Muscle of leg (tissue), 3 donors: ENCODE measurements at regions not wholly inside any gene's neighbourhood (a gene's known extent, or its start where the extent isn't known, plus 50 kb on each side); places are given as distances from the start of the nearest gene placed in this dataset.
"Not testable (repeated sequence)": the region's sequence is repeated elsewhere in the genome, so short reads cannot be mapped to it uniquely, and the experiment has no call there.

Experiments used
- DNase-seq: peaks from one replicate; pipeline ENCODE4 v3.0.0; 2013
- H3K27ac ChIP-seq: one replicate; pipeline ENCODE4 v1.5.1; 2013; ENCODE audit warnings: mild to moderate bottlenecking, low read length, control low read depth
- H3K27me3 ChIP-seq: one replicate; pipeline ENCODE4 v1.6.1; 2013; ENCODE audit warnings: low read length; ENCODE audit not compliant: control insufficient read depth, insufficient read depth
- H3K36me3 ChIP-seq: one replicate; pipeline ENCODE4 v1.6.1; 2013; ENCODE audit warnings: low read length; ENCODE audit not compliant: control insufficient read depth, insufficient read depth
- H3K4me1 ChIP-seq: one replicate; pipeline ENCODE4 v1.6.1; 2013; ENCODE audit warnings: low read length; ENCODE audit not compliant: control insufficient read depth, insufficient read depth
- H3K4me3 ChIP-seq: one replicate; pipeline ENCODE4 v1.5.1; 2013; ENCODE audit warnings: low read length, control low read depth
- H3K9me3 ChIP-seq: replicated peaks from 2 replicates; pipeline ENCODE4 v1.6.1; 2013; ENCODE audit warnings: low read depth, low read length; ENCODE audit not compliant: control insufficient read depth
- WGBS: methylation state at CpG from one replicate; pipeline ENCODE4 v1.1.5; 2013; ENCODE audit warnings: missing lambda C conversion rate; ENCODE audit not compliant: insufficient coverage; 5-methylcytosine and 5-hydroxymethylcytosine counted together

DNA sequence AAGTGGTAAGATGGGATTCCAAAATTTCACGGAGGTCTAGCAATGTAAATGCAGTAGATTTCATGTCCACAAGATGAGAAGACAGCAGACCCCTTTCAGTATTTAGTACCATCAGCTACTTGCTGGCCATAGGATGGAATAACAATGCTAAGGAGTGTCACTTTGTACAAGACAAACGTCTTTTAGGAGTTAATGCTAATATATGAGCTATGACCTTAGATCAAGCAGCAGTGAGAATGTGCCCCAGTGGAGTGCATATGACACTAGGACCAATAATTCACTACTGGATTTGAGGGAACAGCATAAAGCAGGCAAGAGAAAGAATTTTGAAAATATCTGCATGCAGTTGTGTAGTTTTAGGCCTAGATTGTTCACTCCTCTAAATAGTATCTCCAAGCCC lies 182.8 kb upstream of the ZNF804B start:
- Histone ChIP-seq H3K27me3 (no peaks in the 10 kb centered on the region), H3K36me3 (no peaks in the 10 kb centered on the region), H3K27ac (no peak overlapping the region), H3K4me3 (no peak overlapping the region), H3K4me1 (no peaks in the 10 kb centered on the region), H3K9me3 (no peaks in the 10 kb centered on the region)
- DNase-seq, result no peak
- 20% methylated on average over 1 of the region's 2 CpGs for WGBS

- no peaks in the 10 kb centered on the region for H3K9me3 ChIP-seq
- H3K27me3 ChIP-seq, result no peaks in the 10 kb centered on the region
- WGBS, result 62% methylated on average over 1 of the region's 6 CpGs
- H3K4me1 ChIP-seq, result no peaks in the 10 kb centered on the region
- no peaks in the 10 kb centered on the region for H3K36me3 ChIP-seq
- H3K27ac ChIP-seq, result no peak overlapping the region
- no peak overlapping the region for H3K4me3 ChIP-seq
- no peak for DNase-seq
These were observed 193.3 kb upstream of the ZNF804B start for GRCh38 chr7:88566162-88566729.

GRCh38 chr7:88565401-88565800 lies 194.1 kb upstream of the ZNF804B start:
- Histone ChIP-seq H3K4me3 (no peak overlapping the region), H3K27ac (no peak overlapping the region), H3K9me3 (no peaks in the 10 kb centered on the region), H3K27me3 (no peaks in the 10 kb centered on the region), H3K36me3 (no peaks in the 10 kb centered on the region), H3K4me1 (no peaks in the 10 kb centered on the region)
- no peak for DNase-seq
- WGBS, result 95% methylated on average over 7 of the region's 9 CpGs

DNA sequence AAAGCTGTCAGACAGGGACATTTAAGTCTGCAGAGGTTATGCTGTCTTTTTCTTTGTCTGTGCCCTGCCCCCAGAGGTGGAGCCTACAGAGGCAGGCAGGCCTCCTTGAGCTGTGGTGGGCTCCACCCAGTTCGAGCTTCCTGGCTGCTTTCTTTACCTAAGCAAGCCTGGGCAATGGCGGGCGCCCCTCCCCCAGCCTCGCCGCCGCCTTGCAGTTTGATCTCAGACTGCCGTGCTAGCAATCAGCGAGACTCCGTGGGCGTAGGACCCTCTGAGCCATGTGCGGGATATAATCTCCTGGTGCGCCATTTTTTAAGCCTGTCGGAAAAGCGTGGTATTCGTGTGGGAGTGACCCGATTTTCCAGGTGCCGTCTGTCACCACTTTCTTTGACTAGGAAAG lies 203.1 kb upstream of the ZNF804B start:
- H3K4me3 ChIP-seq, H3K9me3 ChIP-seq, H3K27ac ChIP-seq, DNase-seq, H3K36me3 ChIP-seq, H3K27me3 ChIP-seq, H3K4me1 ChIP-seq: not testable (repeated sequence)
- 97% methylated on average over 14 of the region's 17 CpGs for WGBS

GRCh38 chr7:88554847-88555246 lies 204.7 kb upstream of the ZNF804B start:
- H3K27ac ChIP-seq, H3K4me3 ChIP-seq, DNase-seq, H3K27me3 ChIP-seq, H3K36me3 ChIP-seq, H3K9me3 ChIP-seq, H3K4me1 ChIP-seq: not testable (repeated sequence)
- no CpG with 5 or more reads among the region's 4 CpGs for WGBS

DNA sequence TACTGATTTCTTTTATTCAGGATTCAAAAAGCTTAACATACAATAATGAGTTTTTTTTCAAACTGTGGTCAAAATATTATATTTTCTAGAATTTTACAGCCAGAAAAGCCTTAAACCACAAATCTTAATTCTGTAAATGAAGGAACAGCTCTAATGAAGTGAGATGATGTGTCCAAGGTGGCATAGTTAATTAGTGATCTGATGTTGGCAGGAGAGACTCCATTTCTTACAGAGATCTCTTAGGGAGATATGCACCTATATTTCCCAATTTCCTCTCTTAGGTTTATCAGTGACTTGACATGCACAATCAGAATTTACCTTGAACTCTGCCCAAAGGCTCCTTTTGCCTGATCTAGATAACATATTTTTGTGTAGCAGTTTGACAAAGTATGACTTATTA lies 211.1 kb upstream of the ZNF804B start:
- Histone ChIP-seq H3K4me1 (no peaks in the 10 kb centered on the region), H3K9me3 (peaks cover 18% of the 10 kb centered on the region), H3K27me3 (no peaks in the 10 kb centered on the region), H3K36me3 (no peaks in the 10 kb centered on the region), H3K4me3 (no peak overlapping the region), H3K27ac (no peak overlapping the region)
- DNase-seq, result no peak

DNA sequence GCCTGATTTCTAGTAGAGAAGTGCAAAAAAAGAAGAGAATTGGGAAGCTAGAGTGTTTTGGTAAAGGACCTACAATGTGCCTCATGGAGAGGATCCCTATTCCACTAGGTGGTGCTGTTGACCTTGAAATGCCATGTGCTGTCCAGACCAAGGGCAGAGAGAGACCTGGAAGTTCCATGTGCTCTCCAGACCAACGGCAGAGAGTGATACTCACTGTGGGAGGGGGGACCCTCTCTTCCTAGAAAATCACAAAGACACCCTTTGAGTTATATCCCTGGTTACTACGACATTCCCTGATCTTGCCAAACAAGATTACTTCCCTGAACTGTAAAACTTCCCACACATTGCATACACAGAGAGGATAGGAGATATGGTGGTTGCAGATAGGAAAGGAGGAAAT lies 212.7 kb upstream of the ZNF804B start:
- Histone ChIP-seq H3K4me1 (no peaks in the 10 kb centered on the region), H3K27ac (no peak overlapping the region), H3K36me3 (no peaks in the 10 kb centered on the region), H3K9me3 (peaks cover 18% of the 10 kb centered on the region), H3K27me3 (no peaks in the 10 kb centered on the region), H3K4me3 (no peak overlapping the region)
- no CpG with 5 or more reads among the region's 2 CpGs for WGBS
- no peak for DNase-seq

- 80% methylated on average over 1 of the region's 1 CpG for WGBS
- H3K4me3 ChIP-seq, result no peak overlapping the region
These were observed 213.8 kb upstream of the ZNF804B start for GRCh38 chr7:88545663-88546062.

DNA sequence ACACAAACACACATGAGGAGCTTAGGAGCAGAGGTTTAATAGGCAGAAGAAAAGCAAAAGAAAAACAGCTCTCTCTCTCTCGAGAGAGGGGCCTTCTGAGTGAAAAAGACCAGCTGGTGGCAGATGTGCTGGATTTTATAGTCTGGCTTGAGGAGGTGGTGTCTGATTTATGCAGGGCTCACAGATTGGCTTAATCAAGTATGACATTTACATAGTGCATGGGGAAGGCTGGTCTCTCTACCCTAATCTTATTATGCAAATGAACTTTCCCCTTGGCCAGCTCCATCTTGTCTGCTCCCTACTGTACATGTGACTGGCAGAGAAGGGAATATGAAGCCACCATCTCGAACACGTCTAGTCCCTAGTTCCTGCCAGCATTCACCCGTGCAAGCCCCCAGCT lies 219.5 kb upstream of the ZNF804B start:
- DNase-seq, result peak; percentile 26
- Histone ChIP-seq H3K27me3 (no peaks in the 10 kb centered on the region), H3K27ac (no peak overlapping the region), H3K4me1 (peaks cover 5% of the 10 kb centered on the region), H3K4me3 (no peak overlapping the region), H3K36me3 (no peaks in the 10 kb centered on the region), H3K9me3 (peaks cover 6% of the 10 kb centered on the region)
- WGBS, result no CpG with 5 or more reads among the region's 4 CpGs

More at GRCh38 chr7:88545663-88546062, 213.8 kb upstream of the ZNF804B start:
- Histone ChIP-seq H3K4me1 (no peaks in the 10 kb centered on the region), H3K27ac (no peak overlapping the region), H3K36me3 (no peaks in the 10 kb centered on the region), H3K9me3 (peaks cover 18% of the 10 kb centered on the region), H3K27me3 (no peaks in the 10 kb centered on the region)
- no peak for DNase-seq

DNA sequence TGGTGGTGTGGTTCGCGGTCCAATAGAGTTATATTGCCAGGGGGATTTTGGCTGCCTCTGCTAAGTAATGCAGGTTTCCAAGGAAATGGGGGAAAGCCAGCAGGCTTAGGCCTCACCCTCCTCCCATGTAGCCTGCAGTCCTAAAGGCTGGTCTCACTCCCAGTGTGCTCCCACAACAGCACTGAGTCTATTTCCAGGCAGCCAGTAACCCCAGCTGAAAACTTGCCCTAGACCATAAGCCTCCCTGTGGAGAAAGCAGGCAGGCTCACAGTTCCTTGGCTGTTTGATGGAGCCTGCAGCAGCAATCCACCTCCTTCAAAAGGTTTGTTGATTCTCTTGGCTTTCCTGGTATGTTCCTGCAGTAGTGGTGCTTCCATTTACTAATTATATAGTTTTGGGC lies 220.0 kb upstream of the ZNF804B start:
- Histone ChIP-seq H3K27ac (no peak overlapping the region), H3K27me3 (no peaks in the 10 kb centered on the region), H3K36me3 (no peaks in the 10 kb centered on the region), H3K4me3 (no peak overlapping the region), H3K9me3 (peaks cover 4% of the 10 kb centered on the region), H3K4me1 (peaks cover 5% of the 10 kb centered on the region)
- WGBS, result no CpG with 5 or more reads among the region's 2 CpGs
- DNase-seq, result no peak

GRCh38 chr7:88523645-88524044 lies 217.0 kb upstream of the STEAP4 start:
- no CpG with 5 or more reads among the region's 3 CpGs for WGBS
- DNase-seq, result peak; percentile 13
- Histone ChIP-seq H3K4me3 (no peak overlapping the region), H3K36me3 (no peaks in the 10 kb centered on the region), H3K9me3 (no peaks in the 10 kb centered on the region), H3K27me3 (no peaks in the 10 kb centered on the region), H3K4me1 (no peaks in the 10 kb centered on the region), H3K27ac (no peak overlapping the region)
